H1 (cell line): ENCODE measurements at regions not wholly inside any gene's neighbourhood (a gene's known extent, or its start where the extent isn't known, plus 50 kb on each side); places are given as distances from the start of the nearest gene placed in this dataset.

Source experiments
- CTCF ChIA-PET: fragments of 300-600 bp; sonication (Branson Sonifier 250); formaldehyde crosslinking; loops from one replicate; lab custom pipeline; 2021; ENCODE audit not compliant: partially characterized antibody; lab: Charles Lee
- POLR2A ChIA-PET: fragments of 300-600 bp; sonication (Branson Sonifier 250); formaldehyde crosslinking; loops from one replicate; lab custom pipeline; 2021; ENCODE audit warnings: inconsistent platforms; ENCODE audit not compliant: partially characterized antibody; lab: Charles Lee
- DNase-seq, 2 experiments: peaks; one replicate each; pipeline versions ENCODE4 v3.0.0 to v3.0.0-alpha.2; 2010 to 2022; ENCODE audit warnings: low spot score in 2 of 2, low read depth in 1 of 2, mixed read lengths in 1 of 2
- FAIRE-seq: peaks from 2 replicates; lab custom pipeline; 2011; peaks lifted over from hg19 to GRCh38; lab: Jason Lieb, UNC
- H2AFZ ChIP-seq: 2 replicates; pipeline ENCODE4 v1.8.1; 2012; ENCODE audit warnings: low read length, inconsistent platforms
- H2AK5ac ChIP-seq: 2 replicates; pipeline ENCODE4 v1.6.1; 2013; ENCODE audit warnings: low read depth, low read length
- H2BK120ac ChIP-seq: replicated peaks from 2 replicates; pipeline ENCODE3; 2013; ENCODE audit warnings: low read depth, low read length, inconsistent platforms
- H2BK12ac ChIP-seq: 2 replicates; pipeline ENCODE4 v1.6.1; 2013; ENCODE audit warnings: low read depth, low read length
- H2BK15ac ChIP-seq: 2 replicates; pipeline ENCODE4 v1.6.1; 2013; ENCODE audit warnings: low read length
- H2BK20ac ChIP-seq: 2 replicates; pipeline ENCODE4 v1.6.1; 2013; ENCODE audit warnings: low read length
- H2BK5ac ChIP-seq: 2 replicates; pipeline ENCODE4 v1.6.1; 2013; ENCODE audit warnings: low read depth, low read length
- H3K14ac ChIP-seq: 2 replicates; pipeline ENCODE4 v1.6.1; 2013; ENCODE audit warnings: inconsistent platforms; ENCODE audit not compliant: insufficient read length
- H3K18ac ChIP-seq: 2 replicates; pipeline ENCODE4 v1.6.1; 2013; ENCODE audit warnings: low read length; ENCODE audit errors: extremely low read depth
- H3K23ac ChIP-seq: 2 replicates; pipeline ENCODE4 v1.6.1; 2013; ENCODE audit warnings: inconsistent platforms; ENCODE audit not compliant: insufficient read length
- H3K23me2 ChIP-seq: 2 replicates; pipeline ENCODE4 v1.6.1; 2013; ENCODE audit warnings: low read depth, low read length
- H3K27ac ChIP-seq: 2 replicates; pipeline ENCODE4 v1.6.1; 2011; ENCODE audit warnings: low read depth, low read length, inconsistent platforms
- H3K27me3 ChIP-seq, 4 experiments: replicated peaks in 1 of 4; 1 replicate in 1 of 4; 2 replicates in 3 of 4; pipeline versions ENCODE4 v1.6.1 to v1.8.1; 2011 to 2013; ENCODE audit warnings: low read length in 3 of 4, mild to moderate bottlenecking in 3 of 4, inconsistent platforms in 2 of 4, mixed read lengths in 2 of 4, moderate library complexity in 1 of 4; ENCODE audit not compliant: control insufficient read depth in 3 of 4, insufficient read depth in 3 of 4; ENCODE audit errors: extremely low read depth in 1 of 4
- H3K36me3 ChIP-seq, 4 experiments: 2 replicates each; pipeline versions ENCODE4 v1.6.1 to v1.8.1; 2011 to 2013; ENCODE audit warnings: mild to moderate bottlenecking in 4 of 4, low read length in 3 of 4, moderate library complexity in 2 of 4, control low read depth in 1 of 4, inconsistent platforms in 1 of 4; ENCODE audit not compliant: insufficient read depth in 4 of 4, control insufficient read depth in 2 of 4
- H3K4ac ChIP-seq: replicated peaks from 2 replicates; pipeline ENCODE3; 2013; ENCODE audit warnings: low read length, low read depth, mixed read lengths, inconsistent platforms; ENCODE audit not compliant: insufficient read length
- H3K4me1 ChIP-seq, 4 experiments: replicated peaks in 1 of 4; 1 replicate in 1 of 4; 2 replicates in 3 of 4; pipeline versions ENCODE4 v1.6.1 to v1.8.1; 2011 to 2013; ENCODE audit warnings: low read length in 3 of 4, inconsistent platforms in 2 of 4, mixed read lengths in 1 of 4; ENCODE audit not compliant: insufficient read depth in 4 of 4, control insufficient read depth in 3 of 4
- H3K4me2 ChIP-seq, 2 experiments: 2 replicates each; pipeline versions ENCODE4 v1.6.1 to v1.8.1; 2011 to 2013; ENCODE audit warnings: low read depth in 2 of 2, low read length in 2 of 2, control low read depth in 1 of 2, inconsistent platforms in 1 of 2, mild to moderate bottlenecking in 1 of 2; ENCODE audit not compliant: insufficient read depth in 1 of 2
- H3K4me3 ChIP-seq, 4 experiments: fragments of 200-600, 300-600 bp in 1 of 4; sonication (generic), shearing (Covaris generic), sonication (Bioruptor Twin) in 1 of 4; 2 replicates each; pipeline versions ENCODE4 v1.5.1 to v1.8.1; 2011 to 2016; ENCODE audit warnings: low read length in 4 of 4, low read depth in 3 of 4, control low read depth in 2 of 4, inconsistent platforms in 2 of 4, mild to moderate bottlenecking in 2 of 4, mixed read lengths in 1 of 4, moderate library complexity in 1 of 4; ENCODE audit not compliant: insufficient read depth in 2 of 4; ENCODE audit errors: extremely low read depth in 1 of 4
- H3K56ac ChIP-seq: replicated peaks from 2 replicates; pipeline ENCODE3; 2013; ENCODE audit warnings: low read depth, mild to moderate bottlenecking, mixed read lengths, low read length, inconsistent platforms; ENCODE audit not compliant: insufficient read length
- H3K79me1 ChIP-seq: 2 replicates; pipeline ENCODE4 v1.6.1; 2013; ENCODE audit warnings: low read depth, low read length, control low read depth
- H3K79me2 ChIP-seq, 2 experiments: 2 replicates each; pipeline versions ENCODE4 v1.6.1 to v1.8.1; 2012 to 2013; ENCODE audit warnings: low read length in 2 of 2, mild to moderate bottlenecking in 2 of 2, inconsistent platforms in 1 of 2; ENCODE audit not compliant: insufficient read depth in 2 of 2, control insufficient read depth in 1 of 2
- H3K9ac ChIP-seq, 4 experiments: replicated peaks in 1 of 4; 1 replicate in 1 of 4; 2 replicates in 3 of 4; pipeline versions ENCODE4 v1.6.1 to v1.8.1; 2011 to 2013; ENCODE audit warnings: low read depth in 3 of 4, low read length in 3 of 4, control low read depth in 2 of 4, mild to moderate bottlenecking in 2 of 4, moderate library complexity in 2 of 4, inconsistent platforms in 1 of 4; ENCODE audit errors: extremely low read depth in 1 of 4
- H3K9me3 ChIP-seq, 2 experiments: 2 replicates each; pipeline versions ENCODE4 v1.6.1 to v1.8.1; 2012 to 2013; ENCODE audit warnings: mild to moderate bottlenecking in 2 of 2, moderate library complexity in 2 of 2, control low read depth in 1 of 2, inconsistent platforms in 1 of 2, low read depth in 1 of 2, low read length in 1 of 2, mixed read lengths in 1 of 2; ENCODE audit not compliant: insufficient read depth in 2 of 2
- H4K20me1 ChIP-seq, 2 experiments: replicated peaks in 1 of 2; 2 replicates each; pipeline versions ENCODE3 to v1.8.1; 2011 to 2013; ENCODE audit warnings: inconsistent platforms in 2 of 2, low read length in 2 of 2, mild to moderate bottlenecking in 1 of 2; ENCODE audit not compliant: insufficient read depth in 2 of 2, control insufficient read depth in 1 of 2
- H4K5ac ChIP-seq: 2 replicates; pipeline ENCODE4 v1.6.1; 2013; ENCODE audit warnings: low read length, low read depth, mixed read lengths, inconsistent platforms; ENCODE audit not compliant: insufficient read length
- H4K8ac ChIP-seq: 2 replicates; pipeline ENCODE4 v1.8.0; 2013; ENCODE audit warnings: mild to moderate bottlenecking, moderate library complexity, low read length, inconsistent platforms; ENCODE audit not compliant: insufficient read depth; ENCODE audit errors: extremely low read depth
- H4K91ac ChIP-seq: replicated peaks from 2 replicates; pipeline ENCODE3; 2013; ENCODE audit warnings: low read length, mixed read lengths, inconsistent platforms; ENCODE audit not compliant: insufficient read length
- ASH2L ChIP-seq: fragments of 200-600, 300-600 bp; sonication (generic); IDR thresholded peaks from one replicate; pipeline ENCODE4 v1.7.1; 2017; ENCODE audit warnings: low read length
- CHD2 ChIP-seq: IDR thresholded peaks from 2 replicates; pipeline ENCODE4 v1.6.1; 2012; ENCODE audit warnings: low read length, improper control_type of control experiment
- EGR1 ChIP-seq: IDR thresholded peaks from 2 replicates; pipeline ENCODE4 v1.6.1; 2011; ENCODE audit warnings: low read depth, low read length, borderline replicate concordance
- FOSL1 ChIP-seq: IDR thresholded peaks from 2 replicates; pipeline ENCODE4 v1.6.1; 2011; ENCODE audit warnings: mild to moderate bottlenecking, low read depth, low read length, moderate library complexity; ENCODE audit not compliant: insufficient read depth
- KDM1A ChIP-seq: fragments of 200-600, 300-600 bp; sonication (generic); IDR thresholded peaks from 2 replicates; pipeline ENCODE4 v1.7.1; 2016; ENCODE audit warnings: mild to moderate bottlenecking, low read length, borderline replicate concordance
- MAFK ChIP-seq: IDR thresholded peaks from 2 replicates; pipeline ENCODE4 v1.6.1; 2012; ENCODE audit warnings: low read depth, mild to moderate bottlenecking, improper control_type of control experiment, low read length
- NANOG ChIP-seq: IDR thresholded peaks from 2 replicates; pipeline ENCODE4 v1.6.1; 2011; ENCODE audit warnings: low read length, low read depth, mild to moderate bottlenecking, inconsistent platforms; ENCODE audit not compliant: insufficient read depth, poor library complexity, severe bottlenecking
- RBBP5 ChIP-seq: IDR thresholded peaks from 2 replicates; pipeline ENCODE4 v1.7.1; 2012; ENCODE audit warnings: low read depth, mild to moderate bottlenecking, inconsistent platforms, low read length, moderate library complexity, borderline replicate concordance
- RNF2 ChIP-seq: fragments of 200-900, 300-1000 bp; sonication (generic); IDR thresholded peaks from 2 replicates; pipeline ENCODE4 v1.7.1; 2016; ENCODE audit warnings: borderline replicate concordance, low read depth, mild to moderate bottlenecking, antibody characterized with exemption, low read length; ENCODE audit not compliant: poor library complexity, severe bottlenecking; ENCODE audit errors: missing control alignments
- SIX5 ChIP-seq: IDR thresholded peaks from 2 replicates; pipeline ENCODE4 v1.6.1; 2011; ENCODE audit warnings: mild to moderate bottlenecking, low read depth, low read length
- SUZ12 ChIP-seq: fragments of 200-600 bp; sonication (generic); IDR thresholded peaks from 2 replicates; pipeline ENCODE4 v1.6.1; 2012; ENCODE audit warnings: mild to moderate bottlenecking, inconsistent platforms, low read length, moderate library complexity, mixed read lengths
- TAF1 ChIP-seq: IDR thresholded peaks from 2 replicates; pipeline ENCODE4 v1.6.1; 2011; ENCODE audit warnings: mild to moderate bottlenecking, low read depth, low read length
- TAF7 ChIP-seq: optimal IDR thresholded peaks from 2 replicates; pipeline ENCODE3; 2011; ENCODE audit warnings: low read depth, mild to moderate bottlenecking, inconsistent platforms, low read length, moderate library complexity, borderline replicate concordance
- TCF12 ChIP-seq: IDR thresholded peaks from 2 replicates; pipeline ENCODE4 v1.6.1; 2011; ENCODE audit warnings: low read depth, mild to moderate bottlenecking, low read length
- ZNF274 ChIP-seq: IDR thresholded peaks from 2 replicates; pipeline ENCODE4 v1.7.0; 2012; ENCODE audit warnings: low read length, borderline replicate concordance; ENCODE audit errors: extremely low read depth
- WGBS, 2 experiments: shearing (Covaris generic) in 1 of 2; methylation state at CpG; one replicate each; pipeline versions ENCODE4 v1.1.6 to v1.1.7; 2013 to 2015; ENCODE audit warnings: low lambda C conversion rate in 2 of 2, mixed read lengths in 2 of 2, inconsistent platforms in 1 of 2, low coverage in 1 of 2, missing lambda C conversion rate in 1 of 2; ENCODE audit not compliant: insufficient replicate concordance in 2 of 2, insufficient coverage in 1 of 2, insufficient read length in 1 of 2; ENCODE audit errors: extremely low coverage in 1 of 2, missing lambda C conversion rate in 1 of 2; 5-methylcytosine and 5-hydroxymethylcytosine counted together

- no peaks in the 10 kb centered on the region for H3K27me3 ChIP-seq
- H2BK120ac ChIP-seq = no peak overlapping the region
- H2BK12ac ChIP-seq = no peak overlapping the region
- no peak for DNase-seq
- 95% methylated on average over 4 of the region's 4 CpGs; no CpG with 5 or more reads in 1 of the 2 experiments for WGBS, 2 experiments
- no peaks in the 10 kb centered on the region for H4K20me1 ChIP-seq
- ChIA-PET CTCF (interaction anchor here (0.7 to 4.6 kb wide), 9 partner anchors 10 to 964 kb away, joined by 3 to 26 read pairs (median 4); no protein-coding TSS in a partner anchor), POLR2A (interaction anchor here (1.0 kb wide), 1 partner anchor 124 kb away, joined by 5 read pairs; no protein-coding TSS in a partner anchor)
- no peak overlapping the region for H3K4me3 ChIP-seq
- no peak overlapping the region for H2AFZ ChIP-seq
- H2AK5ac ChIP-seq = no peak overlapping the region
- no peak overlapping the region for H2BK15ac ChIP-seq
- H3K4me1 ChIP-seq = peaks cover 0 to 6% (median 2%) of the 10 kb centered on the region in 4 experiments; a peak in 2 of 7 replicates
- no peaks in the 10 kb centered on the region for H3K36me3 ChIP-seq
- H3K23me2 ChIP-seq = no peaks in the 10 kb centered on the region
- no peak overlapping the region for H3K18ac ChIP-seq
- no peaks in the 10 kb centered on the region; a peak in 1 of 4 replicates for H3K79me2 ChIP-seq
- no peak overlapping the region for H4K91ac ChIP-seq
- H3K23ac ChIP-seq = no peak overlapping the region
- H3K4me2 ChIP-seq = no peak overlapping the region
- no peaks in the 10 kb centered on the region for H3K9me3 ChIP-seq
- H2BK20ac ChIP-seq = no peak overlapping the region
- H3K9ac ChIP-seq = no peak overlapping the region
- H3K4ac ChIP-seq = no peak overlapping the region
- H4K5ac ChIP-seq = no peak overlapping the region
- H3K56ac ChIP-seq = no peak overlapping the region
- H3K79me1 ChIP-seq = no peaks in the 10 kb centered on the region
- no peak overlapping the region for H4K8ac ChIP-seq
- FAIRE-seq = no peak
- no peak overlapping the region for H2BK5ac ChIP-seq
- no peak overlapping the region for H3K14ac ChIP-seq
- no peak overlapping the region for H3K27ac ChIP-seq
- no peak for TF ChIP-seq KDM1A
- TF ChIP-seq TAF1 = no peak
- TF ChIP-seq MAFK = no peak
- TF ChIP-seq FOSL1 = no peak
- TF ChIP-seq ZNF274 = no peak
- TF ChIP-seq TCF12 = no peak
- TF ChIP-seq SIX5 = no peak
- no peak for TF ChIP-seq RBBP5
- no peak for TF ChIP-seq ASH2L
- TF ChIP-seq RNF2 = no peak
- no peak for TF ChIP-seq NANOG
- TF ChIP-seq TAF7 = no peak
- no peak for TF ChIP-seq CHD2
- no peak for TF ChIP-seq SUZ12
- no peak for TF ChIP-seq EGR1
Observed at GRCh38 chr6:20279051-20279450, 66.8 kb upstream of the MBOAT1 start.
